ENCODE measurements at regions not wholly inside any gene's neighbourhood (a gene's known extent, or its start where the extent isn't known, plus 50 kb on each side); places are given as distances from the start of the nearest gene placed in this dataset.

GRCh38 chr2:8554296-8554806, 127.5 kb upstream of the ID2 start:
- TF ChIP-seq CTCF (conservative IDR thresholded peaks at IDR 0.05; ENCODE audit: low read depth, low read length): no peak
- no peaks in the 10 kb centered on the region for H4K20me1 ChIP-seq (ENCODE audit: insufficient read depth)
- no peak overlapping the region for H3K4me3 ChIP-seq (IDR thresholded peaks at IDR 0.05; ENCODE audit: insufficient read depth, low read depth, low read length)
- no peaks in the 10 kb centered on the region for H3K36me3 ChIP-seq (ENCODE audit: insufficient read depth)
- no peaks in the 10 kb centered on the region for H3K79me2 ChIP-seq (ENCODE audit: insufficient read depth, low read depth)
- H3K4me1 ChIP-seq (ENCODE audit: low read depth, poor library complexity, severe bottlenecking): no peaks in the 10 kb centered on the region
- no peak overlapping the region for H3K4me2 ChIP-seq
- H3K27ac ChIP-seq: no peak overlapping the region
- no peaks in the 10 kb centered on the region for H3K27me3 ChIP-seq (ENCODE audit: insufficient read depth, low read depth)
- no peak overlapping the region for H2AFZ ChIP-seq (ENCODE audit: low read depth)
- H3K9ac ChIP-seq: no peak overlapping the region

GRCh38 chr2:8555543-8555942, 126.3 kb upstream of the ID2 start:
- H2AFZ ChIP-seq (ENCODE audit: low read depth): no peak overlapping the region
- H4K20me1 ChIP-seq (ENCODE audit: insufficient read depth): no peaks in the 10 kb centered on the region
- no peak overlapping the region for H3K4me2 ChIP-seq
- H3K36me3 ChIP-seq (ENCODE audit: insufficient read depth): no peaks in the 10 kb centered on the region
- H3K9ac ChIP-seq: no peak overlapping the region
- no peaks in the 10 kb centered on the region for H3K79me2 ChIP-seq (ENCODE audit: insufficient read depth, low read depth)
- no peak for TF ChIP-seq CTCF (conservative IDR thresholded peaks at IDR 0.05; ENCODE audit: low read depth, low read length)
- no peak overlapping the region for H3K27ac ChIP-seq
- no peaks in the 10 kb centered on the region for H3K27me3 ChIP-seq (ENCODE audit: insufficient read depth, low read depth)
- H3K4me3 ChIP-seq (IDR thresholded peaks at IDR 0.05; ENCODE audit: insufficient read depth, low read depth, low read length): no peak overlapping the region
- no peaks in the 10 kb centered on the region for H3K4me1 ChIP-seq (ENCODE audit: low read depth, poor library complexity, severe bottlenecking)

- no peak overlapping the region for H3K4me3 ChIP-seq (IDR thresholded peaks at IDR 0.05; ENCODE audit: insufficient read depth, low read depth, low read length)
- TF ChIP-seq CTCF (conservative IDR thresholded peaks at IDR 0.05; ENCODE audit: low read depth, low read length): no peak
- H3K27me3 ChIP-seq (ENCODE audit: insufficient read depth, low read depth): no peaks in the 10 kb centered on the region
- H3K36me3 ChIP-seq (ENCODE audit: insufficient read depth): no peaks in the 10 kb centered on the region
- H3K4me2 ChIP-seq: no peak overlapping the region
- no peak overlapping the region for H3K9ac ChIP-seq
- H3K4me1 ChIP-seq (ENCODE audit: low read depth, poor library complexity, severe bottlenecking): no peaks in the 10 kb centered on the region
- H2AFZ ChIP-seq (ENCODE audit: low read depth): no peak overlapping the region
- no peaks in the 10 kb centered on the region for H4K20me1 ChIP-seq (ENCODE audit: insufficient read depth)
- H3K27ac ChIP-seq: no peak overlapping the region
- H3K79me2 ChIP-seq (ENCODE audit: insufficient read depth, low read depth): no peaks in the 10 kb centered on the region
Measured at GRCh38 chr2:8558096-8558495, 123.8 kb upstream of the ID2 start.

- Histone ChIP-seq H3K4me3 (IDR thresholded peaks at IDR 0.05; ENCODE audit: insufficient read depth, low read depth, low read length) (no peak overlapping the region), H3K27ac (no peak overlapping the region), H3K4me1 (ENCODE audit: low read depth, poor library complexity, severe bottlenecking) (no peaks in the 10 kb centered on the region), H3K27me3 (ENCODE audit: insufficient read depth, low read depth) (no peaks in the 10 kb centered on the region), H2AFZ (ENCODE audit: low read depth) (no peak overlapping the region), H3K36me3 (ENCODE audit: insufficient read depth) (no peaks in the 10 kb centered on the region), H3K9ac (no peak overlapping the region), H4K20me1 (ENCODE audit: insufficient read depth) (no peaks in the 10 kb centered on the region), H3K79me2 (ENCODE audit: insufficient read depth, low read depth) (no peaks in the 10 kb centered on the region), H3K4me2 (no peak overlapping the region)
- no peak for TF ChIP-seq CTCF (conservative IDR thresholded peaks at IDR 0.05; ENCODE audit: low read depth, low read length)
Measured at GRCh38 chr2:8558956-8559355, 122.9 kb upstream of the ID2 start.

All from KMS-11 (cell line).